ENCODE measurements at regions not wholly inside any gene's neighbourhood (a gene's known extent, or its start where the extent isn't known, plus 50 kb on each side); places are given as distances from the start of the nearest gene placed in this dataset.

GRCh38 chr3:168213920-168214319, 118.2 kb upstream of the GOLIM4 start:
- peaks cover 0 to 13% (median 0%) of the 10 kb centered on the region in 4 experiments for H3K4me1 ChIP-seq (ENCODE audit: control extremely low read depth in 1 of 4, control insufficient read depth in 4 of 4, insufficient read depth in 4 of 4, low read length in 3 of 4)
- ChIA-PET CTCF (interaction anchor here (0.9 to 6.2 kb wide), 3 partner anchors 251 to 634 kb away, joined by 3 to 54 read pairs (median 4); no protein-coding TSS in a partner anchor), POLR2A (interaction anchor here (0.6 kb wide), 1 partner anchor 35 kb away, joined by 3 read pairs; no protein-coding TSS in a partner anchor)
- DNase-seq: peak; percentile 25 to 64 (median 56)
- H3K4me3 ChIP-seq (ENCODE audit: control insufficient read depth in 1 of 7, extremely low read depth in 1 of 7, insufficient read depth in 4 of 7, low read depth in 2 of 7, low read length in 6 of 7): peak overlapping the region in 2 of 7 experiments; percentile 61 to 66
- no peak overlapping the region for H3K27ac ChIP-seq (ENCODE audit: insufficient read depth in 1 of 2, low read depth in 1 of 2, low read length in 2 of 2, poor library complexity in 1 of 2, severe bottlenecking in 2 of 2)
- no peaks in the 10 kb centered on the region for H3K36me3 ChIP-seq (ENCODE audit: control insufficient read depth in 4 of 4, insufficient read depth in 4 of 4, low read length in 3 of 4)
- no peaks in the 10 kb centered on the region for H3K9me3 ChIP-seq (ENCODE audit: control extremely low read depth in 1 of 5, control insufficient read depth in 4 of 5, insufficient read depth in 2 of 5, low read depth in 1 of 5, low read length in 4 of 5)
- H3K27me3 ChIP-seq (replicated peaks in 2 of 5; ENCODE audit: control insufficient read depth in 4 of 5, insufficient read depth in 5 of 5, low read length in 4 of 5): no peaks in the 10 kb centered on the region
- WGBS (ENCODE audit: insufficient coverage): 31% methylated on average over 2 of the region's 4 CpGs

DNA sequence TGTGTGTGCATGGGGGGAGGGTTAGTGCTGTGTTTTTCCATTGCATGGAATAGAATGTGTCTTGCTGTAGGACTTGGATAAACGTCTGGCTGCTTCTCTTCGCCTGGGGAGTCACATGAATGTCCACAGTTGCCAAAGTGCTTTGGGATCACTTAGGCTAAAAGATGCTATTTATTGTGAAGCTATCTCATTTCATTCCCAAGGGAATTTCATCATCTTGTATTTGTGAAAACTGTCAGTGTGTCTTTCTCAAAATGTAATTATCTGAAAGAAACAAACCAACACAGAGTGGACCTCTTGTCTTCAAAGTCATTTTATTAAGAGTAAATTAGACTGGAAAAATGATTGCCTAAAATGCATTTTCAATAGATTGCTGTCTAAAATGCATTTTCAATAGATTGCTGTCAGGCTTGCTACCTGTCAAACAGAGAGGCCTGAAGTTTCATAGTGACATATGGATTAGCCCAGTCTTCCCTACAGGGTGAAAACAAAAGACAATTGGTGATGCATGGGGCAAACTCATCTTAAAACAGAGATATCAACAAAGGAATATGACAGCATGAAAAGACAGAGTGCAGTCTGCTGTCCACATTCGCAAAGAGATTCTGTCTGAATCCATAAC, 117.1 kb upstream of the GOLIM4 start:
- no peaks in the 10 kb centered on the region for H3K27me3 ChIP-seq (replicated peaks in 2 of 5; ENCODE audit: control insufficient read depth in 4 of 5, insufficient read depth in 5 of 5, low read length in 4 of 5)
- WGBS (ENCODE audit: insufficient coverage): 100% methylated on average over 2 of the region's 3 CpGs
- H3K36me3 ChIP-seq (ENCODE audit: control insufficient read depth in 4 of 4, insufficient read depth in 4 of 4, low read length in 3 of 4): no peaks in the 10 kb centered on the region
- DNase-seq: no peak
- CTCF ChIA-PET: interaction anchor here (0.6 to 6.2 kb wide), 8 partner anchors 9 to 636 kb away, joined by 3 to 54 read pairs (median 5); no protein-coding TSS in a partner anchor
- POLR2A ChIA-PET: no interaction called here
- H3K27ac ChIP-seq (ENCODE audit: insufficient read depth in 1 of 2, low read depth in 1 of 2, low read length in 2 of 2, poor library complexity in 1 of 2, severe bottlenecking in 2 of 2): no peak overlapping the region
- peaks cover 0 to 13% (median 0%) of the 10 kb centered on the region in 4 experiments for H3K4me1 ChIP-seq (ENCODE audit: control extremely low read depth in 1 of 4, control insufficient read depth in 4 of 4, insufficient read depth in 4 of 4, low read length in 3 of 4)
- H3K9me3 ChIP-seq (ENCODE audit: control extremely low read depth in 1 of 5, control insufficient read depth in 4 of 5, insufficient read depth in 2 of 5, low read depth in 1 of 5, low read length in 4 of 5): no peaks in the 10 kb centered on the region
- no peak overlapping the region for H3K4me3 ChIP-seq (ENCODE audit: control insufficient read depth in 1 of 7, extremely low read depth in 1 of 7, insufficient read depth in 4 of 7, low read depth in 2 of 7, low read length in 6 of 7)

- Histone ChIP-seq H3K27me3 (replicated peaks in 2 of 5; ENCODE audit: control insufficient read depth in 4 of 5, insufficient read depth in 5 of 5, low read length in 4 of 5) (no peaks in the 10 kb centered on the region), H3K4me3 (ENCODE audit: control insufficient read depth in 1 of 7, extremely low read depth in 1 of 7, insufficient read depth in 4 of 7, low read depth in 2 of 7, low read length in 6 of 7) (no peak overlapping the region), H3K9me3 (ENCODE audit: control extremely low read depth in 1 of 5, control insufficient read depth in 4 of 5, insufficient read depth in 2 of 5, low read depth in 1 of 5, low read length in 4 of 5) (no peaks in the 10 kb centered on the region), H3K36me3 (ENCODE audit: control insufficient read depth in 4 of 4, insufficient read depth in 4 of 4, low read length in 3 of 4) (no peaks in the 10 kb centered on the region), H3K4me1 (ENCODE audit: control extremely low read depth in 1 of 4, control insufficient read depth in 4 of 4, insufficient read depth in 4 of 4, low read length in 3 of 4) (no peaks in the 10 kb centered on the region), H3K27ac (ENCODE audit: insufficient read depth in 1 of 2, low read depth in 1 of 2, low read length in 2 of 2, poor library complexity in 1 of 2, severe bottlenecking in 2 of 2) (no peak overlapping the region)
- no peak for DNase-seq
- CTCF ChIA-PET: interaction anchor here (0.6 to 1.5 kb wide), 3 partner anchors 205 to 642 kb away, joined by 3 to 5 read pairs (median 3); no protein-coding TSS in a partner anchor
- POLR2A ChIA-PET: interaction anchor here (0.6 to 0.7 kb wide), 2 partner anchors 22 to 56 kb away, joined by 3 read pairs; no protein-coding TSS in a partner anchor
- 76% methylated on average over 2 of the region's 4 CpGs for WGBS (ENCODE audit: insufficient coverage)
Observed at GRCh38 chr3:168205451-168205850, 109.7 kb upstream of the GOLIM4 start.

DNA sequence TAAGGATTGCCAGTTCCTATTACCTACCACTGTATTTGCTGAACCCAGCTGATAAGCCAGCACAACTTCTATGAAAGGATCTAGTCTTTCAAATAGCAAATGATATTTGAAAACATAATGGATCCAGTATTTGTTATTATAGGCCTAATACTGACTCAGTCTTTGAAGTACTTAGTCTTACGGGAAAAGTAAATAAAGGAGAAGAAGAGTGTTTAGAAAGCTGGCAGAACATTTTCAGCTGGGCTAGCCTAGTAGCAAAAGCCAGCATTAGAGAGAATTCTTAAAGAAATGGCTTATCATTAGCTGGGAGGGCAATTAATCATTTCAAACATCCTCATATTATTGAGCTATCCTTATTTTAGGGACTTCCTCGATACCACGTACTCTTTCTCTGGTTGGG, 101.4 kb upstream of the GOLIM4 start:
- DNase-seq: no peak
- H3K27me3 ChIP-seq (replicated peaks in 2 of 5; ENCODE audit: control insufficient read depth in 4 of 5, insufficient read depth in 5 of 5, low read length in 4 of 5): no peaks in the 10 kb centered on the region
- ChIA-PET POLR2A (no interaction called here), CTCF (interaction anchor here (1.3 kb wide), 1 partner anchor 651 kb away, joined by 3 read pairs; no protein-coding TSS in a partner anchor)
- no peak overlapping the region for H3K27ac ChIP-seq (ENCODE audit: insufficient read depth in 1 of 2, low read depth in 1 of 2, low read length in 2 of 2, poor library complexity in 1 of 2, severe bottlenecking in 2 of 2)
- H3K9me3 ChIP-seq (ENCODE audit: control extremely low read depth in 1 of 5, control insufficient read depth in 4 of 5, insufficient read depth in 2 of 5, low read depth in 1 of 5, low read length in 4 of 5): no peaks in the 10 kb centered on the region
- no peak overlapping the region for H3K4me3 ChIP-seq (ENCODE audit: control insufficient read depth in 1 of 7, extremely low read depth in 1 of 7, insufficient read depth in 4 of 7, low read depth in 2 of 7, low read length in 6 of 7)
- H3K36me3 ChIP-seq (ENCODE audit: control insufficient read depth in 4 of 4, insufficient read depth in 4 of 4, low read length in 3 of 4): no peaks in the 10 kb centered on the region
- no CpG with 5 or more reads among the region's 3 CpGs for WGBS (ENCODE audit: insufficient coverage)
- H3K4me1 ChIP-seq (ENCODE audit: control extremely low read depth in 1 of 4, control insufficient read depth in 4 of 4, insufficient read depth in 4 of 4, low read length in 3 of 4): no peaks in the 10 kb centered on the region

GRCh38 chr3:168191856-168192255, 96.1 kb upstream of the GOLIM4 start:
- no peak overlapping the region for H3K4me3 ChIP-seq (ENCODE audit: control insufficient read depth in 1 of 7, extremely low read depth in 1 of 7, insufficient read depth in 4 of 7, low read depth in 2 of 7, low read length in 6 of 7)
- CTCF ChIA-PET: interaction anchor here (0.6 to 0.8 kb wide), 2 partner anchors 22 to 274 kb away, joined by 3 read pairs; no protein-coding TSS in a partner anchor
- H3K27me3 ChIP-seq (replicated peaks in 2 of 5; ENCODE audit: control insufficient read depth in 4 of 5, insufficient read depth in 5 of 5, low read length in 4 of 5): no peaks in the 10 kb centered on the region
- H3K36me3 ChIP-seq (ENCODE audit: control insufficient read depth in 4 of 4, insufficient read depth in 4 of 4, low read length in 3 of 4): no peaks in the 10 kb centered on the region
- no peak for DNase-seq
- no peak overlapping the region for H3K27ac ChIP-seq (ENCODE audit: insufficient read depth in 1 of 2, low read depth in 1 of 2, low read length in 2 of 2, poor library complexity in 1 of 2, severe bottlenecking in 2 of 2)
- H3K4me1 ChIP-seq (ENCODE audit: control extremely low read depth in 1 of 4, control insufficient read depth in 4 of 4, insufficient read depth in 4 of 4, low read length in 3 of 4): no peaks in the 10 kb centered on the region
- POLR2A ChIA-PET: no interaction called here
- H3K9me3 ChIP-seq (ENCODE audit: control extremely low read depth in 1 of 5, control insufficient read depth in 4 of 5, insufficient read depth in 2 of 5, low read depth in 1 of 5, low read length in 4 of 5): no peaks in the 10 kb centered on the region

DNA sequence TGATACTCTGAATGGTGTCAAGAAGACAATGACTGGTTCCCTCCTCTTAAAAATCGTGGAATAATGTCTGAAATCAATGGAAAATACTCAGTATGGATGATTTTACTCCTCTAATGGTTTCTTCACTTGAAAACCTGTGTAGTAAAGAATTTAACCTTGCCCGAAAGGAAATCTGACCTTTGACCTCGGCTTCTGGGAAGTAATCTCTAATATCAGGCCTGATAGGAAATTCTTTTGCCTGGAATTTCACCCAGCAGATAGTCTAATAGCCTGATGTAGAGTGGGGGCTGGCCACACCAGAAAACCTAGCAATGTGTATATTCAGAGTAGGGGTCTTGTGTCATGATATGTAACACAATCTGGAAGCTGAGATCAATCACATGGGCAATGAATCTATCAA, 91.5 kb upstream of the GOLIM4 start:
- CTCF ChIA-PET: no interaction called here
- Histone ChIP-seq H3K4me1 (ENCODE audit: control extremely low read depth in 1 of 4, control insufficient read depth in 4 of 4, insufficient read depth in 4 of 4, low read length in 3 of 4) (no peaks in the 10 kb centered on the region), H3K36me3 (ENCODE audit: control insufficient read depth in 4 of 4, insufficient read depth in 4 of 4, low read length in 3 of 4) (no peaks in the 10 kb centered on the region), H3K27me3 (replicated peaks in 2 of 5; ENCODE audit: control insufficient read depth in 4 of 5, insufficient read depth in 5 of 5, low read length in 4 of 5) (no peaks in the 10 kb centered on the region), H3K4me3 (ENCODE audit: control insufficient read depth in 1 of 7, extremely low read depth in 1 of 7, insufficient read depth in 4 of 7, low read depth in 2 of 7, low read length in 6 of 7) (no peak overlapping the region), H3K27ac (ENCODE audit: insufficient read depth in 1 of 2, low read depth in 1 of 2, low read length in 2 of 2, poor library complexity in 1 of 2, severe bottlenecking in 2 of 2) (no peak overlapping the region), H3K9me3 (ENCODE audit: control extremely low read depth in 1 of 5, control insufficient read depth in 4 of 5, insufficient read depth in 2 of 5, low read depth in 1 of 5, low read length in 4 of 5) (no peaks in the 10 kb centered on the region)
- POLR2A ChIA-PET: no interaction called here
- 100% methylated on average over 2 of the region's 3 CpGs for WGBS (ENCODE audit: insufficient coverage)
- DNase-seq: no peak

GRCh38 chr3:168186293-168186983, 90.7 kb upstream of the GOLIM4 start:
- 100% methylated on average over 3 of the region's 5 CpGs for WGBS (ENCODE audit: insufficient coverage)
- Histone ChIP-seq H3K27me3 (replicated peaks in 2 of 5; ENCODE audit: control insufficient read depth in 4 of 5, insufficient read depth in 5 of 5, low read length in 4 of 5) (no peaks in the 10 kb centered on the region), H3K27ac (ENCODE audit: insufficient read depth in 1 of 2, low read depth in 1 of 2, low read length in 2 of 2, poor library complexity in 1 of 2, severe bottlenecking in 2 of 2) (no peak overlapping the region), H3K4me1 (ENCODE audit: control extremely low read depth in 1 of 4, control insufficient read depth in 4 of 4, insufficient read depth in 4 of 4, low read length in 3 of 4) (no peaks in the 10 kb centered on the region), H3K4me3 (ENCODE audit: control insufficient read depth in 1 of 7, extremely low read depth in 1 of 7, insufficient read depth in 4 of 7, low read depth in 2 of 7, low read length in 6 of 7) (no peak overlapping the region), H3K36me3 (ENCODE audit: control insufficient read depth in 4 of 4, insufficient read depth in 4 of 4, low read length in 3 of 4) (no peaks in the 10 kb centered on the region), H3K9me3 (ENCODE audit: control extremely low read depth in 1 of 5, control insufficient read depth in 4 of 5, insufficient read depth in 2 of 5, low read depth in 1 of 5, low read length in 4 of 5) (no peaks in the 10 kb centered on the region)
- ChIA-PET CTCF (no interaction called here), POLR2A (no interaction called here)
- DNase-seq: no peak

All from common myeloid progenitor, CD34-positive (primary cell).